ACC112 (cell line): ENCODE measurements at regions not wholly inside any gene's neighbourhood (a gene's known extent, or its start where the extent isn't known, plus 50 kb on each side); places are given as distances from the start of the nearest gene placed in this dataset.
"Not testable (repeated sequence)": the region's sequence is repeated elsewhere in the genome, so short reads cannot be mapped to it uniquely, and the experiment has no call there.

ENCODE experiments used
- H2AFZ ChIP-seq: fragments of 200-600 bp; sonication (generic); one replicate; pipeline ENCODE4 v1.6.0; 2017; ENCODE audit warnings: antibody characterized with exemption, low read length; ENCODE audit not compliant: unreplicated experiment
- H3K27ac ChIP-seq: fragments of 200-600 bp; sonication (generic); 2 replicates; pipeline ENCODE4 v1.5.1; 2014; ENCODE audit warnings: low read depth, mild to moderate bottlenecking, antibody characterized with exemption, low read length, moderate library complexity
- H3K27me3 ChIP-seq: fragments of 200-600 bp; sonication (generic); 2 replicates; pipeline ENCODE4 v1.6.1; 2014; ENCODE audit warnings: mild to moderate bottlenecking, antibody characterized with exemption, low read length, moderate library complexity, mixed read lengths; ENCODE audit not compliant: insufficient read depth
- H3K36me3 ChIP-seq: fragments of 200-600 bp; sonication (generic); 2 replicates; pipeline ENCODE4 v1.6.1; 2016; ENCODE audit warnings: mild to moderate bottlenecking, antibody characterized with exemption, low read length, moderate library complexity, mixed read lengths; ENCODE audit not compliant: insufficient read depth
- H3K4me1 ChIP-seq: fragments of 200-600 bp; sonication (generic); one replicate; pipeline ENCODE4 v1.6.1; 2016; ENCODE audit warnings: low read length, mixed read lengths; ENCODE audit not compliant: insufficient read depth, unreplicated experiment, control insufficient read depth
- H3K4me3 ChIP-seq: fragments of 200-600 bp; sonication (generic); 2 replicates; pipeline ENCODE4 v1.5.1; 2014; ENCODE audit warnings: mild to moderate bottlenecking, low read depth, low read length
- H3K79me2 ChIP-seq: fragments of 200-600 bp; sonication (generic); one replicate; pipeline ENCODE4 v1.6.0; 2016; ENCODE audit warnings: low read length; ENCODE audit not compliant: control insufficient read depth, unreplicated experiment, insufficient read depth

GRCh38 chr6:113363866-113364265, 493.3 kb upstream of the MARCKS start:
- Histone ChIP-seq H3K79me2 (no peaks in the 10 kb centered on the region), H3K36me3 (no peaks in the 10 kb centered on the region), H3K4me1 (peaks cover 57% of the 10 kb centered on the region)

DNA sequence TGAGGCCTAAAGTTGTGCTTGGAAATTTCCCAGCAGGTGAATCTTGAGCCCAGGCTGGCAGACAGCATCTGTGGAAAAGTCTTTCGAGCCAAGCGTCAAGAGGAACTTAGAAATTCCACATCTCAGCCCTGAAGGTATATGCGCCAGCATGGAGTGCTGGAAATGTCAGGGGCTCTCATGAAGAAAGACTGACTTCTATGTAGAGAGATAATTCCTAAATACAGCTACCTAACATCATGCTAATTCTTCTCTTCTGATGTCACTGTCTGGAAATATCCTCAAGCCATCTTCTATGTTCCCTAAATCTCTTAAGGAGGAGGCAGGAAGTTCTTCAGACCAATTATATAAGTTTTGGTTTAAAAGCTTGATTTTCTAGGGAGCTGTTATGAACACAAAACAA, 492.4 kb upstream of the MARCKS start:
- Histone ChIP-seq H2AFZ (peak overlapping the region; percentile 15), H3K4me3 (no peak overlapping the region), H3K4me1 (peaks cover 55% of the 10 kb centered on the region), H3K79me2 (no peaks in the 10 kb centered on the region), H3K36me3 (no peaks in the 10 kb centered on the region), H3K27me3 (no peaks in the 10 kb centered on the region), H3K27ac (no peak overlapping the region)

More at GRCh38 chr6:113363866-113364265, 493.3 kb upstream of the MARCKS start:
- Histone ChIP-seq H2AFZ (no peak overlapping the region), H3K4me3 (no peak overlapping the region), H3K27me3 (no peaks in the 10 kb centered on the region), H3K27ac (peak overlapping the region; percentile 21)

- Histone ChIP-seq H3K4me1 (peaks cover 51% of the 10 kb centered on the region), H2AFZ (peak overlapping the region; percentile 15), H3K36me3 (no peaks in the 10 kb centered on the region), H3K27ac (no peak overlapping the region), H3K79me2 (no peaks in the 10 kb centered on the region), H3K4me3 (no peak overlapping the region), H3K27me3 (no peaks in the 10 kb centered on the region)
Observed at GRCh38 chr6:113365191-113365590, 492.0 kb upstream of the MARCKS start.

DNA sequence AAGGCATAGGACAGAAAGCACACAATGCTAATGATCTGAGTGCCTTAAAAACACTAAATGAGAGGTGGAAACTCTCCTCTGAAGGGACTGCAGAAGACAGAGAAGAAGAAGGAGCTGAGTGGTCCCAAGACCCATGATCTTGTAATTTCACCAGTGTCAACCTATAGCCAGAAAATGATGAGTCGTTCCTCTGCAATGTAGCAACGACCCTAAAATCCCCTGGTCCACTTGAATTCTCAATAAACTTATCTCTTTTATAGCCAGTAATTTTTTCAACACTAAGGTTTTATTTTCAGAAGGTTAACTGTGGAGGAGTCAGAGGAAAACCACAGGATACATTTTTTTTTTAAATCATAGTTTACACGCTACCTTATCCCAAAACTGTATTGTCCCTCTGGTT, 490.6 kb upstream of the MARCKS start:
- Histone ChIP-seq H3K27me3 (no peaks in the 10 kb centered on the region), H3K36me3 (no peaks in the 10 kb centered on the region), H3K4me3 (no peak overlapping the region), H3K79me2 (no peaks in the 10 kb centered on the region), H3K4me1 (peaks cover 42% of the 10 kb centered on the region), H2AFZ (no peak overlapping the region), H3K27ac (no peak overlapping the region)

DNA sequence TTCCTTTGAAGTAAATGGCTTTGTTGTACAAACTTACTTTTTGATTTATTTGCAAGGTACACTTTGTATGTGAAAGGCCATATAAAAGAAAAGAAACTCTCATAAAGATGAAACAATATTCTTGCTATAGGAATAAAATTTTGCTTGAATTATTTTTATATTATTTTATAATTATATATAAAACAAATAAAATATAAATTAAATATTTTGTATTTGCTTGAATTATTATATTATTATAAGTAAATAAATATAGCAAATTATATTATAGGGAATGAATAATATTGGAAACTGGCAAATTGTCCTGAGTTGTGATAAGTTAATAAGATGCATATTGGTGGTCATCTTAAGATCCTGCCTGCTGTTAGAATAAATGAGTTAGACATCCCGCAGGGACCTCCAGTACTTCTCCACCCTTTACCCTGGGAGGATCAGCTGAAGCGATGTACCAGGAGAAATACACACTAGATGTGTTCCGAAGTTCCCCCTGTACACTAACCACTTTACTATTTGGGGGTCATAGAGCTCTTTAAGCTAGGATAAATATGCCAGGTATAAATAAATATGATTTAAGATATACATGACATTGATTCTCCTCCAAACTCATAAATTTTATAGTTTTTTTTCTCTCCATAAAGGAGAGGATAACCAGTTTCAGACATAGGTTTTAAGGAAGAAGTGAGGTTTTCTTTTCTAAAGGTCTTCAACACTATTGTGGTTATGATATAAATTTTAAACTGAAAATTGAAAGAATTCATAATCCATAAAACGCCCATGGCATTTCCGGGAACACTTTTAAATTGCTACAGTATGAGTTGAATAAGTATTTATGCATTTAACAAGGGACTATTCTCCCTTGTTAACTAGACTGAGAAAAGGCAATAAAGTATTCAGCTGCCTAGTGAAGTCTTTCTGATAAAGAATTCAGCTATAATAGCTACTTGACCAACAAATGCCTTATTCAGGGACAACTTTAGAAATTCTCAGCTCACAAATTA, 486.3 kb upstream of the MARCKS start:
- no peak overlapping the region for H2AFZ ChIP-seq
- no peak overlapping the region for H3K27ac ChIP-seq
- peaks cover 5% of the 10 kb centered on the region for H3K4me1 ChIP-seq
- no peaks in the 10 kb centered on the region for H3K79me2 ChIP-seq
- H3K4me3 ChIP-seq: no peak overlapping the region
- H3K36me3 ChIP-seq: no peaks in the 10 kb centered on the region
- no peaks in the 10 kb centered on the region for H3K27me3 ChIP-seq

GRCh38 chr6:113375466-113375865, 481.7 kb upstream of the MARCKS start:
- H2AFZ ChIP-seq, H3K27me3 ChIP-seq, H3K79me2 ChIP-seq, H3K36me3 ChIP-seq: not testable (repeated sequence)
- Histone ChIP-seq H3K4me1 (peaks cover 23% of the 10 kb centered on the region), H3K27ac (peak overlapping the region; percentile 69; the same call in 1 of the 2 replicates), H3K4me3 (peak overlapping the region; percentile 43; the same call in 1 of the 2 replicates)

GRCh38 chr6:113375950-113376846, 480.9 kb upstream of the MARCKS start:
- no peaks in the 10 kb centered on the region for H3K27me3 ChIP-seq
- H3K36me3 ChIP-seq: no peaks in the 10 kb centered on the region
- peak overlapping the region; percentile 43; the same call in 1 of the 2 replicates for H3K4me3 ChIP-seq
- peaks cover 23% of the 10 kb centered on the region for H3K4me1 ChIP-seq
- H2AFZ ChIP-seq: peak overlapping the region; percentile 98
- H3K79me2 ChIP-seq: no peaks in the 10 kb centered on the region
- peak overlapping the region; percentile 69 for H3K27ac ChIP-seq

DNA sequence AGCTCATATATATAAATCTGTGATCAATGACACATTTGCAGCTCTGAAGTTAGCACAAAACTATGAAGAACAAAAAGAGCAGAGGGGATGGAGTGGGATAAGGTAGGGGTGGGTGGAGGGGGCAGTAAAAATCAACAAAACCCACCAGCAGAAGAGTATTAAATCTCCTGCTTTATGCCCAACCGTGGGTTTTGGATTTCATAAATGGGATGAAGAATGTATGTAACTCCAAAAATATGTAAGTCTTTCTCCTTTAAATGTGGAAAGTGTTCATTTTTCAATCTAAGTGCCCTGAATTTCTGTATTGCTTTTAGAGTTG, 480.3 kb upstream of the MARCKS start:
- Histone ChIP-seq H3K79me2 (no peaks in the 10 kb centered on the region), H3K27ac (peak overlapping the region; percentile 69), H3K4me1 (peaks cover 26% of the 10 kb centered on the region), H3K36me3 (no peaks in the 10 kb centered on the region), H3K4me3 (no peak overlapping the region), H2AFZ (no peak overlapping the region), H3K27me3 (no peaks in the 10 kb centered on the region)

GRCh38 chr6:113377362-113377942, 479.7 kb upstream of the MARCKS start:
- peaks cover 31% of the 10 kb centered on the region for H3K4me1 ChIP-seq
- H3K36me3 ChIP-seq: no peaks in the 10 kb centered on the region
- H3K79me2 ChIP-seq: no peaks in the 10 kb centered on the region
- H3K4me3 ChIP-seq: no peak overlapping the region
- H3K27ac ChIP-seq: no peak overlapping the region
- H3K27me3 ChIP-seq: no peaks in the 10 kb centered on the region
- H2AFZ ChIP-seq: peak overlapping the region; percentile 8

DNA sequence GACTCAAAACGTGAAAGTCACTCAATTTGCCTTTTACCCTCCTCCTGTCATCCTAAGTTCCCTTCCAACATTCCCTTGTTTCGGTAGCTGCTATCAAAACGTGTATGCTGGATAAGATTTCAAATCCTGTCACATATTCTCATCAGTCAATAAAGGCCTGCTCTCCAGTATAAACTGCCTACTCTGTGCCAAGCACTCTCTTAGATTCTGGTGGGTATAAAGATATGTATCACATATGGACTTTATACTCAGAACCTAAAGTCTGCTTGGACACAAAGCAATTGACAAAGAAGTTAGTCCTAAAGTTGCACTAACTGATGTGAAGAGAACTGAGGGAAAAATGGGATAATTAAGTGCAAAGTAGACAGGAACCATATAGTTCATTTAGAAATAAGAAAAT, 476.6 kb upstream of the MARCKS start:
- Histone ChIP-seq H3K27ac (no peak overlapping the region), H3K36me3 (no peaks in the 10 kb centered on the region), H3K4me1 (peaks cover 42% of the 10 kb centered on the region), H3K4me3 (no peak overlapping the region), H3K79me2 (no peaks in the 10 kb centered on the region), H2AFZ (no peak overlapping the region), H3K27me3 (no peaks in the 10 kb centered on the region)
